ENCODE measurements at regions not wholly inside any gene's neighbourhood (a gene's known extent, or its start where the extent isn't known, plus 50 kb on each side); places are given as distances from the start of the nearest gene placed in this dataset.
A peak's percentile ranks its signal among the peaks of the same experiment; 100 is the strongest.

DNA sequence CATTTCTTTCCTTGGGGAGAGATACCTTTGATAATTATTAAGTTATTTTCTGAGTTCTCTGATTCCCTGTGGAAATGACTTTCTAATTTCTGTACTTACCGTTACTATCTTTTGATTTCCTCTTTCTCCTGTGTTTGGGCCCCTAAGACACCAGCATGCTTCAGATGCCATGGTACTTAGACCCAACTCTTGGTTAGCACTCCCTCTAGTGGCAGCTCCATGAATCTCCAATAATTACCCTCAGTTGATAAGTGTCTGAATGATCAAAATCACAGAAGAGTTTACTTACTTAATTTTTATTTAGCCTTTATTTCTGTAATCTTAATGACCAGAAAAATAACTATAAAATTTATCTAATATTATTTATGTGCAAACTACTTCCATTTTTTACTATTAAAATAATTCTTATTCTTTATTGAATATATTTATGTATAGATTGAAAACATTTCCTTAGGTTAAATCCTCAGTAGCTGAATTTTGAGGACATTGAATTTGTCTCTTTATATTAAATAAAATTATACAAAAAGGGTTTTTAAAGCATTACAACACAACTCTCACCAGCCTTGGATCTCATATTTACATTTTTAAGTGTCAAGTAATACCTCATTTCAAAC, 300.4 kb downstream of the KCNS3 start:
- no peaks in the 10 kb centered on the region; the same call in 1 of the 2 replicates for H3K27me3 Mint-ChIP-seq (ENCODE audit: low read depth)
- H4K91ac ChIP-seq (ENCODE audit: insufficient read length, low read depth, low read length) = no peak overlapping the region
- DNase-seq = peak; percentile 42
- H3K4me3 Mint-ChIP-seq = no peak overlapping the region
- H2BK20ac ChIP-seq (ENCODE audit: low read depth, low read length, poor library complexity, severe bottlenecking) = no peak overlapping the region
- no peak overlapping the region for H3K27ac Mint-ChIP-seq
- no peaks in the 10 kb centered on the region for H3K79me1 ChIP-seq (ENCODE audit: insufficient read depth, low read depth, low read length, poor library complexity, severe bottlenecking)
- no peaks in the 10 kb centered on the region for H4K20me1 ChIP-seq (ENCODE audit: control insufficient read depth, insufficient read depth, insufficient read length)
- H3K27me3 ChIP-seq (ENCODE audit: insufficient read depth, low read length) = no peaks in the 10 kb centered on the region
- H2AK5ac ChIP-seq (ENCODE audit: insufficient read length, low read length) = no peak overlapping the region
- no peak overlapping the region for H2BK5ac ChIP-seq (ENCODE audit: insufficient read length, low read length)
- H3K18ac ChIP-seq (ENCODE audit: insufficient read length, low read depth, low read length) = no peak overlapping the region
- H3K36me3 Mint-ChIP-seq (ENCODE audit: insufficient read depth in 1 of 3, low read depth in 3 of 3) = no peaks in the 10 kb centered on the region; a peak in 1 of 7 replicates
- H3T11ph ChIP-seq (ENCODE audit: low read length) = no peak overlapping the region
- H3K23me2 ChIP-seq (ENCODE audit: insufficient read length, low read depth, low read length, poor library complexity, severe bottlenecking) = no peaks in the 10 kb centered on the region
- TF ChIP-seq, protein P1, sequence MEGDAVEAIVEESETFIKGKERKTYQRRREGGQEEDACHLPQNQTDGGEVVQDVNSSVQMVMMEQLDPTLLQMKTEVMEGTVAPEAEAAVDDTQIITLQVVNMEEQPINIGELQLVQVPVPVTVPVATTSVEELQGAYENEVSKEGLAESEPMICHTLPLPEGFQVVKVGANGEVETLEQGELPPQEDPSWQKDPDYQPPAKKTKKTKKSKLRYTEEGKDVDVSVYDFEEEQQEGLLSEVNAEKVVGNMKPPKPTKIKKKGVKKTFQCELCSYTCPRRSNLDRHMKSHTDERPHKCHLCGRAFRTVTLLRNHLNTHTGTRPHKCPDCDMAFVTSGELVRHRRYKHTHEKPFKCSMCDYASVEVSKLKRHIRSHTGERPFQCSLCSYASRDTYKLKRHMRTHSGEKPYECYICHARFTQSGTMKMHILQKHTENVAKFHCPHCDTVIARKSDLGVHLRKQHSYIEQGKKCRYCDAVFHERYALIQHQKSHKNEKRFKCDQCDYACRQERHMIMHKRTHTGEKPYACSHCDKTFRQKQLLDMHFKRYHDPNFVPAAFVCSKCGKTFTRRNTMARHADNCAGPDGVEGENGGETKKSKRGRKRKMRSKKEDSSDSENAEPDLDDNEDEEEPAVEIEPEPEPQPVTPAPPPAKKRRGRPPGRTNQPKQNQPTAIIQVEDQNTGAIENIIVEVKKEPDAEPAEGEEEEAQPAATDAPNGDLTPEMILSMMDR (conservative IDR thresholded peaks at IDR 0.05) = peak; percentile 91
- no peaks in the 10 kb centered on the region for H3K9me3 ChIP-seq (ENCODE audit: control insufficient read depth, low read depth, low read length)
- H3K9ac ChIP-seq (ENCODE audit: extremely low read depth, insufficient read length, low read length) = no peak overlapping the region
- H3K27ac ChIP-seq (ENCODE audit: insufficient read length, low read depth, low read length) = no peak overlapping the region
- no peak overlapping the region for H2BK15ac ChIP-seq (ENCODE audit: low read depth, low read length)
- H4K8ac ChIP-seq (replicated peaks; ENCODE audit: insufficient read length, low read depth, low read length) = no peak overlapping the region
- no peak overlapping the region for H2BK120ac ChIP-seq (ENCODE audit: low read depth, low read length, poor library complexity, severe bottlenecking)
- H3K56ac ChIP-seq (ENCODE audit: insufficient read length, low read depth, low read length) = no peak overlapping the region
- no peak overlapping the region for H3K4me2 ChIP-seq (ENCODE audit: insufficient read depth, insufficient read length, low read length)
- no peak overlapping the region for H3K23ac ChIP-seq (ENCODE audit: insufficient read length, low read depth, low read length)
- WGBS (ENCODE audit: extremely low coverage, insufficient read length, low lambda C conversion rate) = no CpG with 5 or more reads among the region's 1 CpG
- no peak overlapping the region for H4K5ac ChIP-seq (ENCODE audit: insufficient read length, low read depth, low read length)
- H3K4me1 Mint-ChIP-seq = peaks cover 0 to 3% of the 10 kb centered on the region in 2 experiments; a peak in 2 of 4 replicates
- H3K79me2 ChIP-seq (ENCODE audit: insufficient read depth, low read length) = no peaks in the 10 kb centered on the region
- no peak overlapping the region for H2BK12ac ChIP-seq (ENCODE audit: insufficient read length, low read depth, low read length)
- H2AFZ ChIP-seq (ENCODE audit: low read length) = no peak overlapping the region
- H3K9me3 Mint-ChIP-seq = no peaks in the 10 kb centered on the region; a peak in 1 of 5 replicates
- no peaks in the 10 kb centered on the region for H3K4me1 ChIP-seq (ENCODE audit: insufficient read depth, low read length)
- no peak overlapping the region for H3K4ac ChIP-seq (ENCODE audit: low read depth, low read length)
- no peak overlapping the region for H3K14ac ChIP-seq (ENCODE audit: insufficient read depth, low read length)
